ENCODE measurements at regions not wholly inside any gene's neighbourhood (a gene's known extent, or its start where the extent isn't known, plus 50 kb on each side); places are given as distances from the start of the nearest gene placed in this dataset.

DNA sequence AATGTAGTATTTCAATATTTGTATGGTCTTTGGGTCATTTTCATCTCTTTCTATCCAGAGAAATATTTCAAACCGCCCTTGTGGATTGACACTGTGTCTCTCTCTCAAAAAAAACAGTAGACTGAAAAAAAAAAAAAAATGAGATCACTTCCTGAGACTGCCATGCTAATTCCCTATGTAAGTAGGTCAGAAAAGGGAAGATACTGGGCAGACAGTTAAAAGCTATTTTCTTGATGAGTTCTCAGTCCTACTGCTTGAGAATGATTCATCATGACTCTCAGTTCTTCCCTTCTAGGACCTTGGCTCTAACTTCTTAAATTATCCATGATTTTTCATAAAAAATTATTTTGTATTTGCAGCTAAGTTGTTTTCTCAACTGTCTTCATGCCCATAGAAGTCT lies 672.3 kb upstream of the REG3G start:
- H4K20me1 ChIP-seq (ENCODE audit: insufficient read depth, low read length) = no peaks in the 10 kb centered on the region
- H3K4me1 ChIP-seq (ENCODE audit: insufficient read depth, low read length) = no peaks in the 10 kb centered on the region
- TF ChIP-seq EZH2 (IDR thresholded peaks at IDR 0.05; ENCODE audit: borderline replicate concordance, low read depth, low read length, severe bottlenecking) = no peak
- TF ChIP-seq, protein P1, sequence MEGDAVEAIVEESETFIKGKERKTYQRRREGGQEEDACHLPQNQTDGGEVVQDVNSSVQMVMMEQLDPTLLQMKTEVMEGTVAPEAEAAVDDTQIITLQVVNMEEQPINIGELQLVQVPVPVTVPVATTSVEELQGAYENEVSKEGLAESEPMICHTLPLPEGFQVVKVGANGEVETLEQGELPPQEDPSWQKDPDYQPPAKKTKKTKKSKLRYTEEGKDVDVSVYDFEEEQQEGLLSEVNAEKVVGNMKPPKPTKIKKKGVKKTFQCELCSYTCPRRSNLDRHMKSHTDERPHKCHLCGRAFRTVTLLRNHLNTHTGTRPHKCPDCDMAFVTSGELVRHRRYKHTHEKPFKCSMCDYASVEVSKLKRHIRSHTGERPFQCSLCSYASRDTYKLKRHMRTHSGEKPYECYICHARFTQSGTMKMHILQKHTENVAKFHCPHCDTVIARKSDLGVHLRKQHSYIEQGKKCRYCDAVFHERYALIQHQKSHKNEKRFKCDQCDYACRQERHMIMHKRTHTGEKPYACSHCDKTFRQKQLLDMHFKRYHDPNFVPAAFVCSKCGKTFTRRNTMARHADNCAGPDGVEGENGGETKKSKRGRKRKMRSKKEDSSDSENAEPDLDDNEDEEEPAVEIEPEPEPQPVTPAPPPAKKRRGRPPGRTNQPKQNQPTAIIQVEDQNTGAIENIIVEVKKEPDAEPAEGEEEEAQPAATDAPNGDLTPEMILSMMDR (IDR thresholded peaks at IDR 0.05; ENCODE audit: borderline replicate concordance, extremely low read depth, low read length, poor library complexity, severe bottlenecking) = no peak
- H2AFZ ChIP-seq (ENCODE audit: low read depth, low read length) = no peak overlapping the region
- H3K27ac ChIP-seq (ENCODE audit: low read length) = no peak overlapping the region
- no peaks in the 10 kb centered on the region for H3K27me3 ChIP-seq (ENCODE audit: insufficient read depth, low read length, poor library complexity)
- DNase-seq = no peak
- H3K9me3 ChIP-seq (ENCODE audit: insufficient read depth, low read length, severe bottlenecking) = no peaks in the 10 kb centered on the region
- no peak for ATAC-seq (ENCODE audit: insufficient read depth, low read depth)
- no peak overlapping the region for H3K9ac ChIP-seq (ENCODE audit: low read depth, low read length)
- H3K4me2 ChIP-seq (ENCODE audit: insufficient read depth, low read length) = no peak overlapping the region
- H3K4me3 ChIP-seq (ENCODE audit: low read depth in 1 of 2, low read length in 2 of 2) = no peak overlapping the region
- H3K79me2 ChIP-seq (ENCODE audit: insufficient read depth, low read length) = no peaks in the 10 kb centered on the region
- no peaks in the 10 kb centered on the region for H3K36me3 ChIP-seq (ENCODE audit: insufficient read depth, low read length)

DNA sequence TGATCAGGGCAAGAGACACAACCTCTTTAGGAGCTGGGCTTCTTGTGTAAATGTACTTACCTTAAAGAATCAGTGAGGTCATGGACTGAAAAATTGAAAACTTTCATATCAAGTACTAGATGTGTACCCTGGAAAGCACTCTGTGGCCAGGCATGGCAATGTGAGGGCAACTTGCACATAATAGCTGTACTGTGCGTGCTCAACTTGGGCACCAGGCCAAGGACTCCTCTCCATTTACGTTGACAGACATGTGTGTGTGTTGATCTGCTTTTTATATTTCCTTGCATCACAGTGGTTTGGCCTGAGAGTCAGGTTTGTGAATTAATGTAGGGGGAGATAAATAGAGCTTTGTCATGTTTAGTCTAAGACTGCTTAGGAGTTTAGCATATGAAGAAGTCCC lies 669.5 kb upstream of the REG3G start:
- TF ChIP-seq EZH2 (IDR thresholded peaks at IDR 0.05; ENCODE audit: borderline replicate concordance, low read depth, low read length, severe bottlenecking) = no peak
- TF ChIP-seq, protein P1 (IDR thresholded peaks at IDR 0.05; ENCODE audit: borderline replicate concordance, extremely low read depth, low read length, poor library complexity, severe bottlenecking) = no peak
- Histone ChIP-seq H3K4me3 (ENCODE audit: low read depth in 1 of 2, low read length in 2 of 2) (no peak overlapping the region), H3K27ac (ENCODE audit: low read length) (no peak overlapping the region), H3K4me1 (ENCODE audit: insufficient read depth, low read length) (no peaks in the 10 kb centered on the region), H3K79me2 (ENCODE audit: insufficient read depth, low read length) (no peaks in the 10 kb centered on the region), H3K9ac (ENCODE audit: low read depth, low read length) (no peak overlapping the region), H4K20me1 (ENCODE audit: insufficient read depth, low read length) (no peaks in the 10 kb centered on the region), H2AFZ (ENCODE audit: low read depth, low read length) (no peak overlapping the region), H3K27me3 (ENCODE audit: insufficient read depth, low read length, poor library complexity) (no peaks in the 10 kb centered on the region), H3K4me2 (ENCODE audit: insufficient read depth, low read length) (no peak overlapping the region), H3K9me3 (ENCODE audit: insufficient read depth, low read length, severe bottlenecking) (no peaks in the 10 kb centered on the region), H3K36me3 (ENCODE audit: insufficient read depth, low read length) (no peaks in the 10 kb centered on the region)
- ATAC-seq (ENCODE audit: insufficient read depth, low read depth) = no peak
- DNase-seq = no peak

DNA sequence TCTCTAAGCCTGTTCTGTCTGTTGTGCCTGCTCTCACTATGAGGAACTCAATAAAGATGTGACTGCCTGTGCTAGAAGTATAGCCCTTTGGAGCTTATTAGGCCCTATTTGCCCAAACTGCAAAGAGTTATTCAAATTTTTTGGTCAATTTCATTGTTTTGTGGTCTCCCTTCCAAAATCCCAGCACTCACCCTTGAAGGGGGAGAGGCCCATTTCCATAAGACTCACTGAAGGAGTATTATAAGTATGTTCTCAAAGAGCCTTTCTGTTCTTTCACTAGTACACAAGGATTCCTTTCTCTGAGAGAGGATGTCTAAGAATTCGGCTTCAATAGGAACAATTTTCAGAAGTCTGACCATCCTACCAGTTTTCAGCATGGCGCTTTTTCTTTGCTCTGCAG lies 641.9 kb upstream of the REG3G start:
- no peaks in the 10 kb centered on the region for H3K36me3 ChIP-seq (ENCODE audit: insufficient read depth, low read length)
- TF ChIP-seq EZH2 (IDR thresholded peaks at IDR 0.05; ENCODE audit: borderline replicate concordance, low read depth, low read length, severe bottlenecking) = no peak
- TF ChIP-seq, protein P1 (IDR thresholded peaks at IDR 0.05; ENCODE audit: borderline replicate concordance, extremely low read depth, low read length, poor library complexity, severe bottlenecking) = no peak
- no peak overlapping the region for H2AFZ ChIP-seq (ENCODE audit: low read depth, low read length)
- no peaks in the 10 kb centered on the region for H3K79me2 ChIP-seq (ENCODE audit: insufficient read depth, low read length)
- H3K27me3 ChIP-seq (ENCODE audit: insufficient read depth, low read length, poor library complexity) = no peaks in the 10 kb centered on the region
- H3K27ac ChIP-seq (ENCODE audit: low read length) = no peak overlapping the region
- DNase-seq (no peak), ATAC-seq (ENCODE audit: insufficient read depth, low read depth) (no peak)
- no peak overlapping the region for H3K9ac ChIP-seq (ENCODE audit: low read depth, low read length)
- no peak overlapping the region for H3K4me3 ChIP-seq (ENCODE audit: low read depth in 1 of 2, low read length in 2 of 2)
- H3K4me2 ChIP-seq (ENCODE audit: insufficient read depth, low read length) = no peak overlapping the region
- H4K20me1 ChIP-seq (ENCODE audit: insufficient read depth, low read length) = no peaks in the 10 kb centered on the region
- no peaks in the 10 kb centered on the region for H3K4me1 ChIP-seq (ENCODE audit: insufficient read depth, low read length)
- H3K9me3 ChIP-seq (ENCODE audit: insufficient read depth, low read length, severe bottlenecking) = no peaks in the 10 kb centered on the region

DNA sequence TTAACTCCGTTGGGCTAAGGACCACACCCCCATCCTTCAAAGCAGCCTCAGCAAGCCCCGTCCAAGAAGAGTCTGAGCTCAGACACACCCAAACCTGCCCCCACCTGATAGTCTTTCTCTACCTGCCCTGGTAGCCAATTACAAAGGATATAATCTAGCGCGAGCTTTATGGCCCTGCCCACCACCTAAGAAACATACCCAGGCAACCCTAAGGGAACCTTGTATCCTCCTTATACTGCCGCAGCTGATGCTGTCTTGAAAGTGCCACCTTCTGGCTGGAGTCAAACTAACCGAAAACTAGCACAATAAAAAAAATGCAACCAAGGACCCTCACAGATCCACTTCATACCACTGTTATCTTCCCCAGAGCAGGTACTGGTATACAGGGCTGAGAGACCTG lies 628.3 kb upstream of the REG3G start:
- Histone ChIP-seq H4K20me1 (ENCODE audit: insufficient read depth, low read length) (no peaks in the 10 kb centered on the region), H3K9me3 (ENCODE audit: insufficient read depth, low read length, severe bottlenecking) (no peaks in the 10 kb centered on the region), H3K27me3 (ENCODE audit: insufficient read depth, low read length, poor library complexity) (no peaks in the 10 kb centered on the region), H2AFZ (ENCODE audit: low read depth, low read length) (no peak overlapping the region), H3K4me1 (ENCODE audit: insufficient read depth, low read length) (no peaks in the 10 kb centered on the region), H3K4me3 (ENCODE audit: low read depth in 1 of 2, low read length in 2 of 2) (no peak overlapping the region), H3K27ac (ENCODE audit: low read length) (no peak overlapping the region), H3K9ac (ENCODE audit: low read depth, low read length) (no peak overlapping the region), H3K4me2 (ENCODE audit: insufficient read depth, low read length) (no peak overlapping the region), H3K36me3 (ENCODE audit: insufficient read depth, low read length) (no peaks in the 10 kb centered on the region), H3K79me2 (ENCODE audit: insufficient read depth, low read length) (no peaks in the 10 kb centered on the region)
- DNase-seq (no peak), ATAC-seq (ENCODE audit: insufficient read depth, low read depth) (no peak)
- no peak for TF ChIP-seq EZH2 (IDR thresholded peaks at IDR 0.05; ENCODE audit: borderline replicate concordance, low read depth, low read length, severe bottlenecking)
- TF ChIP-seq, protein P1 (IDR thresholded peaks at IDR 0.05; ENCODE audit: borderline replicate concordance, extremely low read depth, low read length, poor library complexity, severe bottlenecking) = no peak

Measured in DND-41 (cell line).